ENCODE measurements at regions not wholly inside any gene's neighbourhood (a gene's known extent, or its start where the extent isn't known, plus 50 kb on each side); places are given as distances from the start of the nearest gene placed in this dataset.

DNA sequence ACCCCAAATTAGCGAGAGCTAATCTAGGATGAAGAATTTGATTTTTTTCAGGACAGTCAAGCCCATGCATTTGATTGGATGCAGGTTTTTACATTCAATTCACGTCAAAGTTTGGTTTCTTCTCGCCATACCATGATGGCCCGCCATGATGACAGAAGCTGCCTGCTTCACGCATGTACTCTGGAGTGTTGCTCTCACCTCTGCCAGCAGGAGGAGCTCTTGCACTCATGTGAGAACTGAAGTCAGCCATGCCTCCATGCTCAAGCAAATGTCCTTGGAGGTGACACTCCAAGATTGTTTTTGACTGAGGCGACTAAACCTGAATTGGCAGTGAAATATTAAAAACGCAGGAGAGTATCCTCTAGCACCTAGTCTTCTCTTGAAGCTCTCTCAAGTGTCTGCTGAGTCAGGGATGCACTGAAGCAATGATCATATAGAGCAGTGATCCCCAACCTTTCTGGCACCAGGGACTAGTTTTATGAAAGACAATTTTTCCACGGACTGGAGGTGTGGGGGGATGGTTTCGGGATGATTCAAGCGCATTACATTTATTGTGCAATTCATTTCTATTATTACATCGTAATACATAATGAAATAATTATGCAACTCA is 120.9 kb downstream of the SAMMSON start:
- peak; percentile 43 for ATAC-seq

DNA sequence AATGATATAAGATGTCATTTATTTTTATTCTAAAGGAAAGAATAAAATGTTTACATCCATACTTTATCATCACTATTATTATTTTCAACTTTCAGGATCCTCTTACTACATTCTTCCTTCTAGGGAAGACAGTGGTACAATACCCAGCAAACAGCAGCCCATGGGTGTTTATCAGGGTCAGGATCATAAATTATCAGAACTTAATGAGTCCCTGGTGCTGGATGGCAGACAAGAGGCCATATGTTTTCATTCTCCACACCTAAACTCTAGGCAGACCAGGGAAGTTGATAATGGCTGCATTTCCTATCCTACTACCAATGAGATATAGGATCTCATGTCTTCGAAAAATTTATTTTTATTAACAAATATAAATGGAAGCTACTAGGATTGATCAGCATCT is 127.7 kb downstream of the SAMMSON start:
- no peak for ATAC-seq

DNA sequence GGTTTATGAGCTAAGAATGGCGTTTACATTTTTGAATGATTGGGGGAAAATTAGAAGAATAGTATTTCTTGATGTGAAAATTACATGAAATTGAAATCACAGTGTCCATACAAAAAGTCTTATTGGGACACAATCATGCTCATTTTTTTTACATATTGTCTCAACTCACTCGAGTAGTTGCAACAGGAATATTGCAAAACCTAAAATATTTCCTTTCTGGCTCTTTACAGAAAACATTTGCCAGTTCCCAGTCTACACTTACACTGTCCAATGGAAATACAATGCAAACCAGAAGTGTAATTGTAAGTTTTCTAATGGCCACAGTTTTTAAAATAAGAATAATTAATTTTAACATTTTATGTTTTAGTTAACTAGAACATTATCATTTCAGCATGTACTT is 137.8 kb downstream of the SAMMSON start:
- ATAC-seq = no peak

DNA sequence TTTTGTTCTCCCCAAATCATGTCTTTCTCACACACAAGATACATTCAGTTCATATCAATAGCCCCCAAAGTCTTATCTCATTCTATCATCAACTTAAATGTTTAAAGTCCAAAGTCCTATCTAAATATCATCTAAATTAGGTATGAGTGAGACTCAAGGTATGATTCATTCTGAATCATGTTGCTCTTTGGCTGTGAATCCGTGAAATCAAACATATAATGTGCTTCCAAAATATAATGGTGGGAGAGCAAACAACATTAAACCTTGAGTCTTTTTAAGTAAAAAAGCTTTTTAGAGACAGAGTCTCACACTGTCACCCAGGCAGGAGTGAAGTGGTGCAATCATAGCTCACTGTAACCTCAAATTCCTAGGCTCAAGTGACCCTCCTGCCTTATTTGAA is 139.1 kb downstream of the SAMMSON start:
- ATAC-seq = no peak
